Calu3 (cell line): ENCODE measurements at regions not wholly inside any gene's neighbourhood (a gene's known extent, or its start where the extent isn't known, plus 50 kb on each side); places are given as distances from the start of the nearest gene placed in this dataset.

Experiments used
- BruUV-seq: library from RNA; stranded (reverse); fragments of 400-500 nt; replicated peaks from 2 replicates; lab custom pipeline; 2021; lab: Mats Ljungman, UMichigan
- CTCF ChIA-PET: fragments of 300-600 bp; sonication (Branson Sonifier 250); formaldehyde crosslinking; loops from one replicate; lab custom pipeline; 2022; ENCODE audit warnings: antibody characterized with exemption; lab: Charles Lee
- DNase-seq: peaks from one replicate; pipeline ENCODE4 v3.0.0; 2022
- H3K27ac Mint-ChIP-seq: one replicate; pipeline ENCODE4 v1.8.0; 2022; ENCODE audit warnings: mixed read lengths; ENCODE audit not compliant: unreplicated experiment
- H3K27me3 Mint-ChIP-seq: one replicate; pipeline ENCODE4 v1.8.0; 2022; ENCODE audit warnings: mixed read lengths; ENCODE audit not compliant: unreplicated experiment
- H3K36me3 Mint-ChIP-seq: one replicate; pipeline ENCODE4 v1.8.0; 2022; ENCODE audit warnings: mild to moderate bottlenecking, moderate library complexity, mixed read lengths; ENCODE audit not compliant: insufficient read depth, unreplicated experiment
- H3K4me1 Mint-ChIP-seq: one replicate; pipeline ENCODE4 v1.8.0; 2022; ENCODE audit warnings: mild to moderate bottlenecking, low read depth, mixed read lengths; ENCODE audit not compliant: unreplicated experiment
- H3K4me3 Mint-ChIP-seq: one replicate; pipeline ENCODE4 v1.8.0; 2022; ENCODE audit warnings: mild to moderate bottlenecking, low read depth, moderate library complexity, mixed read lengths; ENCODE audit not compliant: unreplicated experiment
- H3K9me3 Mint-ChIP-seq: one replicate; pipeline ENCODE4 v1.8.0; 2022; ENCODE audit warnings: low read depth, mixed read lengths; ENCODE audit not compliant: unreplicated experiment
- intact Hi-C: fragments of 100-400 bp; cut with micrococcal nuclease; formaldehyde crosslinking; loops from one replicate; pipeline ENCODE4 v1.10.0; 2022; ENCODE audit not compliant: unreplicated experiment
- TF ChIP-seq, protein P1 (sequence below): fragments of 200-600 bp; IDR thresholded peaks from one replicate; pipeline ENCODE4 v1.8.0; 2022; ENCODE audit warnings: antibody characterized with exemption; ENCODE audit not compliant: unreplicated experiment

DNA sequence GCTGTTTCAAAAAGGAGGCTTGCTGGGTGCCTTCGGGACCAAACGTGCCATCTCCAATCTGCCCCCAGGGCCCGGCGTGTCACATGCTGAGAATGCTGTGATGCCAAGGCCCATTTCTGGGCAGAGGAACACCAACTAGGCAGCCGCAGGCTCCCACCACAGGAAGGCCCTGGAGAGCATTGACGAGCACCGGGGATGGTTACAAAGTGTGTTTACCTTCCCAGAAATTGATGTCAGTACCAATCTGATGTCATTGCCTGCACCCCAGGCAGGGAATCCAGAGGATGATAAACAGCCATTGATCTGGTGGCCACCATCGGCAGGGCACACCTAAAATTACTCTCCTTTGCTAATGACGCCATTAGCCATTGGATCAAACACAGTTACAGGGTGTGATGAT lies 418.1 kb upstream of the CDH5 start:
- CTCF ChIA-PET = no interaction called here
- H3K36me3 Mint-ChIP-seq = no peaks in the 10 kb centered on the region
- BruUV-seq = no TSS peak
- TF ChIP-seq, protein P1, sequence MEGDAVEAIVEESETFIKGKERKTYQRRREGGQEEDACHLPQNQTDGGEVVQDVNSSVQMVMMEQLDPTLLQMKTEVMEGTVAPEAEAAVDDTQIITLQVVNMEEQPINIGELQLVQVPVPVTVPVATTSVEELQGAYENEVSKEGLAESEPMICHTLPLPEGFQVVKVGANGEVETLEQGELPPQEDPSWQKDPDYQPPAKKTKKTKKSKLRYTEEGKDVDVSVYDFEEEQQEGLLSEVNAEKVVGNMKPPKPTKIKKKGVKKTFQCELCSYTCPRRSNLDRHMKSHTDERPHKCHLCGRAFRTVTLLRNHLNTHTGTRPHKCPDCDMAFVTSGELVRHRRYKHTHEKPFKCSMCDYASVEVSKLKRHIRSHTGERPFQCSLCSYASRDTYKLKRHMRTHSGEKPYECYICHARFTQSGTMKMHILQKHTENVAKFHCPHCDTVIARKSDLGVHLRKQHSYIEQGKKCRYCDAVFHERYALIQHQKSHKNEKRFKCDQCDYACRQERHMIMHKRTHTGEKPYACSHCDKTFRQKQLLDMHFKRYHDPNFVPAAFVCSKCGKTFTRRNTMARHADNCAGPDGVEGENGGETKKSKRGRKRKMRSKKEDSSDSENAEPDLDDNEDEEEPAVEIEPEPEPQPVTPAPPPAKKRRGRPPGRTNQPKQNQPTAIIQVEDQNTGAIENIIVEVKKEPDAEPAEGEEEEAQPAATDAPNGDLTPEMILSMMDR = no peak
- no peak overlapping the region for H3K27ac Mint-ChIP-seq
- peaks cover 3% of the 10 kb centered on the region for H3K9me3 Mint-ChIP-seq
- peaks cover 84% of the 10 kb centered on the region for H3K27me3 Mint-ChIP-seq
- DNase-seq = no peak
- no peaks in the 10 kb centered on the region for H3K4me1 Mint-ChIP-seq
- no peak overlapping the region for H3K4me3 Mint-ChIP-seq
- intact Hi-C loops = no loop called here

DNA sequence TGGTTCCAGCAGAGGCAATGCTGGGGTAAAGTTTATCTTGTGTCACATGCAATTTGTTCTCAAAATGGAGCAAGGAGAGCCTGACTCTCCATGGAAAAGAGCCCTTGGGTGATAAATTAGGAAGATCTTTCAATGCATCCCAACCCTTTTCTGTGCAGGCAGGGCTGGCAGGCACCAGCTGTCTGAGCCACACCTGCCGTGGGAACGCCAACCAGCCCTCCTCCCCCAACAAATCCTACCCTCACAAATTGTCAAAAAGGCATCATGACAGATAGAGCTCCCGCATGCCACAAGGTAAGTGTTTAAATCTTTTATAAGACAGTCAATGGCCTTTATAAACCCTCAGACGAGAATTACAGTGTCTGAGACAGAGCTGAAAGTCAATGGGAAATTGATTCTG lies 418.5 kb upstream of the CDH5 start:
- Mint-ChIP-seq H3K9me3 (peaks cover 3% of the 10 kb centered on the region), H3K27me3 (peaks cover 84% of the 10 kb centered on the region), H3K4me1 (no peaks in the 10 kb centered on the region), H3K4me3 (no peak overlapping the region), H3K36me3 (no peaks in the 10 kb centered on the region), H3K27ac (no peak overlapping the region)
- BruUV-seq = no TSS peak
- no peak for DNase-seq
- TF ChIP-seq, protein P1 = no peak
- intact Hi-C loops = no loop called here
- CTCF ChIA-PET = no interaction called here

DNA sequence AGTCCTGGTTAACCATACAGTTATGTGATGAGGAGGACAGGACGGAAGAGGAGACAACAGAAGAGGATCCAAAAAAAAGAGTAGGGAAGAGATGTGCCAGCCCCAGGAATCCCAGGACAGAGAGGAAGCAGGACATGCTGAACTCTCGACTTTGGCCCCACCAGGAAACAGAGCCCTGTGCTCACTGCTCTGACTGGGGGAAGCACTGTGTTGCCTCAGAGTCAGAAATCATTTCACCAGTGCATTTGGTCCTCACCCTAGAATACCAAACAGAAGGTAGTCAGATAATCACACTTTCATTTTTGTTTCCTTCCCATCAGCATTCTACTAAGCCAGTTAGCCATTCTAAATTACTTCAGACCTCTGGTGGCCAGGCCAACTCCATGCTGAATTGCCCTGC lies 421.0 kb upstream of the CDH5 start:
- Mint-ChIP-seq H3K27me3 (peaks cover 61% of the 10 kb centered on the region), H3K27ac (no peak overlapping the region), H3K9me3 (peaks cover 3% of the 10 kb centered on the region), H3K4me1 (no peaks in the 10 kb centered on the region), H3K36me3 (no peaks in the 10 kb centered on the region), H3K4me3 (no peak overlapping the region)
- intact Hi-C loops = no loop called here
- no TSS peak for BruUV-seq
- no peak for DNase-seq
- TF ChIP-seq, protein P1 = no peak
- CTCF ChIA-PET = no interaction called here

GRCh38 chr16:65944361-65944760 lies 422.1 kb upstream of the CDH5 start:
- CTCF ChIA-PET = no interaction called here
- Mint-ChIP-seq H3K27me3 (peaks cover 61% of the 10 kb centered on the region), H3K27ac (no peak overlapping the region), H3K4me3 (no peak overlapping the region), H3K9me3 (peaks cover 3% of the 10 kb centered on the region), H3K4me1 (no peaks in the 10 kb centered on the region), H3K36me3 (no peaks in the 10 kb centered on the region)
- TF ChIP-seq, protein P1 = no peak
- DNase-seq = no peak
- intact Hi-C loops = no loop called here
- BruUV-seq = no TSS peak
